Mesothelial cell of epicardium (in vitro differentiated cells): ENCODE measurements at regions not wholly inside any gene's neighbourhood (a gene's known extent, or its start where the extent isn't known, plus 50 kb on each side); places are given as distances from the start of the nearest gene placed in this dataset.

ENCODE experiments used
- DNase-seq, 2 experiments: peaks; one replicate each; pipeline ENCODE4 v3.0.0; 2021; ENCODE audit warnings: low spot score in 2 of 2; ENCODE audit not compliant: unreplicated experiment in 2 of 2
- H3K27ac Mint-ChIP-seq: 2 replicates; pipeline ENCODE4 v1.8.0; 2021; ENCODE audit warnings: mixed read lengths
- H3K27me3 Mint-ChIP-seq: 2 replicates; pipeline ENCODE4 v1.8.0; 2021; ENCODE audit warnings: low read depth, mixed read lengths
- H3K36me3 Mint-ChIP-seq: 2 replicates; pipeline ENCODE4 v1.8.0; 2021; ENCODE audit warnings: mixed read lengths
- H3K4me1 Mint-ChIP-seq: 2 replicates; pipeline ENCODE4 v1.8.0; 2021; ENCODE audit warnings: mixed read lengths
- H3K4me3 Mint-ChIP-seq: 2 replicates; pipeline ENCODE4 v1.8.0; 2021; ENCODE audit warnings: mild to moderate bottlenecking, moderate library complexity, mixed read lengths
- H3K9me3 Mint-ChIP-seq: 2 replicates; pipeline ENCODE4 v1.8.0; 2021; ENCODE audit warnings: mixed read lengths
- CTCF ChIP-seq: fragments of 200-600 bp; sonication (generic); IDR thresholded peaks from one replicate; pipeline ENCODE4 v1.5.0; 2021; ENCODE audit warnings: antibody characterized with exemption; ENCODE audit not compliant: unreplicated experiment

GRCh38 chr3:194858382-194858781 lies 172.7 kb downstream of the FAM43A start:
- no peak for DNase-seq
- Mint-ChIP-seq H3K4me1 (peaks cover 21% of the 10 kb centered on the region), H3K9me3 (no peaks in the 10 kb centered on the region), H3K36me3 (no peaks in the 10 kb centered on the region), H3K4me3 (no peak overlapping the region), H3K27ac (no peak overlapping the region), H3K27me3 (peaks cover 6% of the 10 kb centered on the region)
- TF ChIP-seq CTCF: no peak

- Mint-ChIP-seq H3K27ac (no peak overlapping the region), H3K27me3 (peaks cover 6% of the 10 kb centered on the region), H3K4me3 (no peak overlapping the region), H3K9me3 (no peaks in the 10 kb centered on the region), H3K36me3 (no peaks in the 10 kb centered on the region), H3K4me1 (peaks cover 7% of the 10 kb centered on the region)
- TF ChIP-seq CTCF: no peak
- DNase-seq: no peak
Measured at GRCh38 chr3:194860725-194861124, 175.0 kb downstream of the FAM43A start.

GRCh38 chr3:194861375-194861774 lies 175.7 kb downstream of the FAM43A start:
- TF ChIP-seq CTCF: no peak
- H3K27ac Mint-ChIP-seq: no peak overlapping the region
- no peak overlapping the region for H3K4me3 Mint-ChIP-seq
- DNase-seq: no peak
- no peaks in the 10 kb centered on the region for H3K36me3 Mint-ChIP-seq
- H3K4me1 Mint-ChIP-seq: peaks cover 7% of the 10 kb centered on the region
- no peaks in the 10 kb centered on the region for H3K9me3 Mint-ChIP-seq
- peaks cover 6% of the 10 kb centered on the region for H3K27me3 Mint-ChIP-seq

- peaks cover 4% of the 10 kb centered on the region for H3K4me1 Mint-ChIP-seq
- TF ChIP-seq CTCF: no peak
- H3K36me3 Mint-ChIP-seq: no peaks in the 10 kb centered on the region
- no peak for DNase-seq
- H3K9me3 Mint-ChIP-seq: no peaks in the 10 kb centered on the region
- H3K4me3 Mint-ChIP-seq: no peak overlapping the region
- peaks cover 6% of the 10 kb centered on the region for H3K27me3 Mint-ChIP-seq
- H3K27ac Mint-ChIP-seq: no peak overlapping the region
Measured at GRCh38 chr3:194865061-194865460, 179.4 kb downstream of the FAM43A start.

GRCh38 chr3:194865615-194866014 lies 179.9 kb downstream of the FAM43A start:
- Mint-ChIP-seq H3K27ac (no peak overlapping the region), H3K9me3 (no peaks in the 10 kb centered on the region), H3K27me3 (peaks cover 6% of the 10 kb centered on the region), H3K4me1 (peaks cover 5% of the 10 kb centered on the region), H3K4me3 (no peak overlapping the region), H3K36me3 (no peaks in the 10 kb centered on the region)
- DNase-seq: no peak
- no peak for TF ChIP-seq CTCF

- peaks cover 11% of the 10 kb centered on the region for H3K4me1 Mint-ChIP-seq
- peaks cover 6% of the 10 kb centered on the region for H3K27me3 Mint-ChIP-seq
- no peak overlapping the region for H3K4me3 Mint-ChIP-seq
- no peaks in the 10 kb centered on the region for H3K9me3 Mint-ChIP-seq
- H3K27ac Mint-ChIP-seq: no peak overlapping the region
- TF ChIP-seq CTCF: no peak
- DNase-seq: no peak
- no peaks in the 10 kb centered on the region for H3K36me3 Mint-ChIP-seq
Measured at GRCh38 chr3:194866236-194866635, 180.6 kb downstream of the FAM43A start.
